HG02798 (cell line): ENCODE measurements at regions not wholly inside any gene's neighbourhood (a gene's known extent, or its start where the extent isn't known, plus 50 kb on each side); places are given as distances from the start of the nearest gene placed in this dataset.
"Not testable (repeated sequence)": the region's sequence is repeated elsewhere in the genome, so short reads cannot be mapped to it uniquely, and the experiment has no call there.

Experiments
- ATAC-seq: cut with Tn5 transposase; IDR thresholded peaks from one replicate; pipeline ENCODE4 v1.9.1; 2021; ENCODE audit warnings: mild to moderate bottlenecking; ENCODE audit not compliant: unreplicated experiment, poor library complexity

- no peak for ATAC-seq
Observed at GRCh38 chr4:4671774-4672349, 130.0 kb upstream of the STX18 start.

DNA sequence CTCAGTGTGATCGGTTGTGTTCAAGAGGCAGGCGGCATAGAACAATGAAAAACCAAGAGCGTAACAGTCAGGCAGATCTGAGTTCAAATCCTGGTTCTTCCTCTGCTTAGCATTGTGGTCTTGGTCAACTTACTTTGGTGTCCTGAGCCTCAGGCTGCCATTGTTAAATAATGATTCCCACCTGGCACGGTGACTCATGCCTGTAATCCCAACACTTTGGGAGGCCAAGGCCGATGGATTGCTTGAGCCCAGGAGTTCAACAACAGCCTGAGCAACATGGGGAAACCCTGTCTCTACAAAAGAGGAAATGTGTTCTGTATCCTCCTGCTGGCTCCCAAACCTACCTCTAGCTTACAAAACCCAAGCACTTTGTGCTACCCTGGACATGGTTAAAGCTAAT lies 129.0 kb upstream of the STX18 start:
- ATAC-seq = no peak

- no peak for ATAC-seq
Observed at GRCh38 chr4:4668355-4669210, 126.7 kb upstream of the STX18 start.

GRCh38 chr4:4667622-4668081 lies 125.8 kb upstream of the STX18 start:
- no peak for ATAC-seq

DNA sequence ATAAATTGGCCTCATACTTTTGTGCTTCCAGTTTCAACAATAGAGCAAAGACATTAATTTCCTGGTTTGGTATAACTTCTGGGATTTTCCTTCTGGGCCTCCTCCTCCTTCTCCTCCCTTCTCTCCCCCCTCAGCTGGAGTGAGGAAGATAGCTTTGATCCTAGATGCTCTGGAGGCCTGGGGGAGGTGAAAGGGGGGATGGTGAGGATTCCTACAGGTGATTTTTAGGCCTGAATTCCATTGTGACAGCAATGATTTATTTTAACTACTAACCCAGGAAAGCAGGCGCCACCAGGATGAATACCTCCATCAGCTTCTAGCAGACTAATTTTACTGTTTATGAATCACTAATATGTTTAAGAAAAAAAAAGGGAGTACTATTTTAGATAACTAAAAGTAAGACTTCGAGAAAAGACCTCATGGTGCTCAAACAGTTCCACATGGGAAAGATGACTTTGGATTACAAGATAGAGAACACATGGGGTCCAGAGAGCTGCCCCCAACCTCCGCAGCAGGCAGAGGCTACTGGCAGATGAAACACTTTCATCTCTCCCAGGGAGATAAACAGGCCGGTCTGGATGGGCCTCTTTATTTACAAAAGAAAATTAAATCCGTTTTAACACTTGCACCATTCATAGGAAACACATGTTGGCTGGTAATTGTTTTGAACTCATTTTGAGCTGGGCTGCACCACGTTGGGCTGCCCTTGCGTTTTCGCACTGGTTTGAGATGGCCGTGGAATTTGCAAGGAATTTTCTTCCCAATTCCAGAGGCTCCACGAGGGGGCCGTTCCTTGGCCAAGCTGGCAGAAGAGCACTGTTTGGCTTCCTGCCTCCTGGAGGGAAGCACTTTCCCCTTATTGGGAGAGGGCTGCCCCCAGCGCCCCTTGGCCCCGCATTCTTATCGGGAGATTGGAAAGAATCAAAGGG lies 125.1 kb upstream of the STX18 start:
- no peak for ATAC-seq

- ATAC-seq = no peak
Observed at GRCh38 chr4:4666187-4666586, 124.3 kb upstream of the STX18 start.

- no peak for ATAC-seq
Observed at GRCh38 chr4:4664234-4664633, 122.4 kb upstream of the STX18 start.

GRCh38 chr4:4663028-4663427 lies 121.2 kb upstream of the STX18 start:
- no peak for ATAC-seq

- no peak for ATAC-seq
Observed at GRCh38 chr4:4662230-4662629, 120.4 kb upstream of the STX18 start.

DNA sequence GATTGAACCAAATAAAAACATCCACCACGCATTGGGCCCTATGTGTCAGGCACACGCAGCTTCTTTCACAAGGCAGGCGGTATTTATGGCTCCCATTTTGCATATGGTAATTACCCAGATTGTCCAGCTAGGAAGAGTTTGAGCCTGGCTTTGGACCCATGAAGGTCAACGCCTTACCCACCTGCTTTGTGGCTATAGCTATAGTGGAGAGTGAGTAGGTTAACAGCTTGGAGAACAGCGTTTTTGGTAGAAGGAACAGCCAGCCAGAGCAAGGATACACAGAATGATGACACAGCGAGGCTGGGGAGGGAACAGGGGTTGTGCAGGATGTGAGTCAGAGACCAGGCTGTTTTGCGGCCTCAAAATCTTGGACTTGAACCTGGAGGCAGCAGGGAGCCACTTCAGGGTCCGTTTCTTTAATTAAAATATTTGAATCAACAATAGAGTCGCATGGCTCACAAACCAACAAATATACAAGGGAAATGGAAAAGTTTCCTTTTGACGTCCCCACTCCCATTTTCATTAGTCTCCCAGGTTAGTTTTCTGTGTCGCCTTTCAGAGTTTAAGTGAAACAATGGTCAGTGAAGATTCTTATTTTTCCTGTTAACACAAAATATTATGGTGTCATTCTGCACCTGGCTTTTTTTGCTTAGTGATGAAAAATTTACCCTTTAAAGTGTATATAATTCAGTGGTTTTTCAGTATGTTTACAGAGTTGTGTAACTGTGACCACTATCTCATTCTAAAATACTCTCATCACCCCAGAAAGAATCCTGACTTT lies 118.2 kb upstream of the STX18 start:
- ATAC-seq = no peak

DNA sequence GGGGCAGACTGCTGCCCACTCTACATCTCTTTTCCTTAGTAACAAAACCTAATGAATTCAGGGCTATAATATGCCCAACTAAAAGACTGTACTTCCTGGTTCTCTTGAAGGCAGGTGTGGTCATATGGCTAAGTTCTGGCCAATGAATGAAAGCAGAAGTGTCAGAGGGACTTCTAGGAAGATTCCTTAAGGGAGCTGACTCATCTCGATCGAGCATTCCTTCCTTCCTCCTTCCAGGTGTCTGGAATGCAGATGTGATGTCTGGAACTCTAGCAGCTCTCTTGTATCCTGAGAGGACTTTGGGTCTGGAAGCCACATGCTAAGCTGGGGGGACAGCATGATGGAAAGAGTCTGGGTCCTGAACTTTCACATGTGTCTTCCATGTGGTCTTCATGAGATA lies 116.2 kb upstream of the STX18 start:
- ATAC-seq = no peak

DNA sequence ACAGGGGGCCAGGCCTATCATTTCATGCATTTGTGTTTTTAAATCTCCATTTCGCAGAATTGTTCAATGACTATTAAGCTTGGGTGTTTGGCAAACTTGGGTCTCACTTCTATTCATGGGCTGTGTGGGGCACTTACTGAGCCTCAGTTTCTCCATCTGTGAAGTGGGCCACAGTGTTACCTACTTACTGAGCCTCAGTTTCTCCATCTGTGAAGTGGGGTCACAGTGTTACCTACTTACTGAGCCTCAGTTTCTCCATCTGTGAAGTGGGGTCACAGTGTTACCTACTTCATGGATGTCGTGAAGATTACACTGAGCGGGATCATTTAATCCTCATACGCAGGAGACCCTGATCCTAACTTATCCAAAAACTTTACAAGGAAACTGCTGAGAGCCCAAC lies 115.1 kb upstream of the STX18 start:
- ATAC-seq = no peak

GRCh38 chr4:4655901-4656300 lies 114.1 kb upstream of the STX18 start:
- no peak for ATAC-seq

- ATAC-seq = no peak
Observed at GRCh38 chr4:4655011-4655410, 113.2 kb upstream of the STX18 start.

GRCh38 chr4:4651811-4652755 lies 110.2 kb upstream of the STX18 start:
- no peak for ATAC-seq

- no peak for ATAC-seq
Observed at GRCh38 chr4:4647041-4647440, 105.2 kb upstream of the STX18 start.

- no peak for ATAC-seq
Observed at GRCh38 chr4:4645743-4646142, 103.9 kb upstream of the STX18 start.

DNA sequence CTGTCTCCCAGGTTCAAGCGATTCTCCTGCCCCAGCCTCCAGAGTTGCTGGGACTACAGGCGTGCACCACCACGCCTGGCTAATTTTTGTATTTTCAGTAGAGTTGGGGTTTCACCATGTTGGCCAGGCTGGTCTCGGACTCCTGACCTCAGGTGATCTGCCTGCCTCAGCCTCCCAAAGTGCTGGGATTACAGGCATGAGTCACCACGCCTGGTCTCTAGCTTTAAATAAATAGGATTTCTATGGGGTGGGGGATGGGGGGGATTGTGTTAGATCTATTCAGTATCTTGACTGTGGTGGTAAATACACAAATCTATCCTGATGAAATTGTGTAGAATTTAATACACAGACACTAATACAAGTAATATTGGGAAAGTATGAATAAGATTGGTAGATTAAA lies 102.4 kb upstream of the STX18 start:
- not testable (repeated sequence) for ATAC-seq

- ATAC-seq = not testable (repeated sequence)
Observed at GRCh38 chr4:4643743-4644142, 101.9 kb upstream of the STX18 start.
